Glutamatergic neuron (in vitro differentiated cells): ENCODE measurements at regions not wholly inside any gene's neighbourhood (a gene's known extent, or its start where the extent isn't known, plus 50 kb on each side); places are given as distances from the start of the nearest gene placed in this dataset.
"Not testable (repeated sequence)": the region's sequence is repeated elsewhere in the genome, so short reads cannot be mapped to it uniquely, and the experiment has no call there.

ENCODE experiments used
- DNase-seq: peaks from one replicate; pipeline ENCODE4 v3.0.0; 2022
- H3K27ac Mint-ChIP-seq: one replicate; pipeline ENCODE4 v1.8.0; 2020; ENCODE audit warnings: mild to moderate bottlenecking, mixed read lengths, inconsistent platforms; ENCODE audit not compliant: unreplicated experiment
- H3K27me3 Mint-ChIP-seq: one replicate; pipeline ENCODE4 v1.8.0; 2020; ENCODE audit warnings: mild to moderate bottlenecking, moderate library complexity, mixed read lengths, inconsistent platforms; ENCODE audit not compliant: unreplicated experiment
- H3K36me3 Mint-ChIP-seq: one replicate; pipeline ENCODE4 v1.8.0; 2020; ENCODE audit warnings: mild to moderate bottlenecking, mixed read lengths, inconsistent platforms; ENCODE audit not compliant: unreplicated experiment
- H3K4me1 Mint-ChIP-seq: one replicate; pipeline ENCODE4 v1.8.0; 2020; ENCODE audit warnings: mild to moderate bottlenecking, low read depth, mixed read lengths, inconsistent platforms; ENCODE audit not compliant: unreplicated experiment
- H3K4me3 Mint-ChIP-seq: one replicate; pipeline ENCODE4 v1.8.0; 2020; ENCODE audit warnings: mild to moderate bottlenecking, mixed read lengths, inconsistent platforms; ENCODE audit not compliant: unreplicated experiment
- H3K9me3 Mint-ChIP-seq: one replicate; pipeline ENCODE4 v1.8.0; 2020; ENCODE audit warnings: mild to moderate bottlenecking, moderate library complexity, mixed read lengths, inconsistent platforms; ENCODE audit not compliant: unreplicated experiment
- CTCF ChIP-seq: fragments of 200-600 bp; sonication (generic); IDR thresholded peaks from one replicate; pipeline ENCODE4 v1.5.0; 2021; ENCODE audit not compliant: partially characterized antibody, unreplicated experiment

- Mint-ChIP-seq H3K27ac (no peak overlapping the region), H3K9me3 (no peaks in the 10 kb centered on the region), H3K36me3 (no peaks in the 10 kb centered on the region), H3K4me1 (peaks cover 4% of the 10 kb centered on the region), H3K4me3 (no peak overlapping the region), H3K27me3 (no peaks in the 10 kb centered on the region)
- DNase-seq, result no peak
- no peak for TF ChIP-seq CTCF
These were observed 217.6 kb upstream of the TMEM229A start for GRCh38 chr7:124250297-124251034.

- Mint-ChIP-seq H3K4me1 (peaks cover 4% of the 10 kb centered on the region), H3K27ac (no peak overlapping the region), H3K4me3 (no peak overlapping the region), H3K9me3 (no peaks in the 10 kb centered on the region), H3K36me3 (no peaks in the 10 kb centered on the region), H3K27me3 (no peaks in the 10 kb centered on the region)
- DNase-seq, result no peak
- TF ChIP-seq CTCF, result no peak
These were observed 214.8 kb upstream of the TMEM229A start for GRCh38 chr7:124247691-124248090.

- DNase-seq, result no peak
These were observed 213.5 kb upstream of the TMEM229A start for GRCh38 chr7:124246262-124246863.

GRCh38 chr7:124244469-124244868 lies 211.6 kb upstream of the TMEM229A start:
- not testable (repeated sequence) for DNase-seq, H3K4me1 Mint-ChIP-seq, H3K36me3 Mint-ChIP-seq, H3K27ac Mint-ChIP-seq, H3K27me3 Mint-ChIP-seq, H3K4me3 Mint-ChIP-seq, H3K9me3 Mint-ChIP-seq

More at GRCh38 chr7:124246262-124246863, 213.5 kb upstream of the TMEM229A start:
- Mint-ChIP-seq H3K27ac (no peak overlapping the region), H3K9me3 (no peaks in the 10 kb centered on the region), H3K4me3 (no peak overlapping the region), H3K4me1 (no peaks in the 10 kb centered on the region), H3K36me3 (no peaks in the 10 kb centered on the region), H3K27me3 (no peaks in the 10 kb centered on the region)
- no peak for TF ChIP-seq CTCF

- Mint-ChIP-seq H3K36me3 (peaks cover 16% of the 10 kb centered on the region), H3K27ac (no peak overlapping the region), H3K4me1 (no peaks in the 10 kb centered on the region), H3K27me3 (no peaks in the 10 kb centered on the region), H3K4me3 (no peak overlapping the region), H3K9me3 (peaks cover 3% of the 10 kb centered on the region)
- DNase-seq, result no peak
- no peak for TF ChIP-seq CTCF
These were observed 186.8 kb upstream of the TMEM229A start for GRCh38 chr7:124219681-124220080.
